ENCODE measurements at regions not wholly inside any gene's neighbourhood (a gene's known extent, or its start where the extent isn't known, plus 50 kb on each side); places are given as distances from the start of the nearest gene placed in this dataset.

GRCh38 chr12:91563011-91563765 is 380.6 kb upstream of the DCN start:
- DNase-seq (ENCODE audit: low spot score): no peak

DNA sequence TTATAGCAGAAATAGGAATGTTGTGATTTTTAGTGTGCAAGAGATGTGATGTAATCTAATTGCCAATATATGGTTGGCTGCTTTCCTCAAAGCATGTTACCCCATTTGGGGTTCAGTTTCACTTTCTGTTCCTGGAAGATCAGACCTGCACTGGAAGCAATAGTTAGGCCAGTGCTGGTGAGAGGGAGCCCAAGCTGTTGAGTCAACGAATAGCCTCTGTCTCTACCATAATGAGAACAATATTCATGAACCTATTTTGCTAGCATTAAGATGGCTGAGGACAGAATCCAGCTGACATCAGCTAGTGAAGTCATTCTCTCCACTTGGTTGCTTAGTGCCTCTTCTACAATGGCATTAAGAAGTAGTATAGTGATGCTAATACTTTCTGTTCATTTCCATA is 379.9 kb upstream of the DCN start:
- DNase-seq (ENCODE audit: low spot score): no peak

DNA sequence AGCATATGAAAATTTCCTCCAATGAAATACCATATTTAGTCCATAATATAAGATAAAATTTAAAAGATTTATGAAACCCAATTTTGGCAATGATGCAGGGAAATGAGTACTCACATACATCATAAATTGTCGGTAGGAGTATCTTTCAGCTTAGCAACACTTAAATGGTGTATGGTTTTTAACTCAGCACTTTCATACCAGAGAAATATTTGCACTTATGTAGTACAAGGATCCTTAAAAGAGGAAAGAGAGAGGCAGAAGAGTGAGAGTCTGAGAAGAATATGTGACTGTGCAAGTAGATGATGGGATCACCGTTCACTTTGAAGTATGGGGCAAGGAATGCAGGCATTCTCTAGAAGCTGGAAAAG is 379.3 kb upstream of the DCN start:
- no peak for DNase-seq (ENCODE audit: low spot score)

DNA sequence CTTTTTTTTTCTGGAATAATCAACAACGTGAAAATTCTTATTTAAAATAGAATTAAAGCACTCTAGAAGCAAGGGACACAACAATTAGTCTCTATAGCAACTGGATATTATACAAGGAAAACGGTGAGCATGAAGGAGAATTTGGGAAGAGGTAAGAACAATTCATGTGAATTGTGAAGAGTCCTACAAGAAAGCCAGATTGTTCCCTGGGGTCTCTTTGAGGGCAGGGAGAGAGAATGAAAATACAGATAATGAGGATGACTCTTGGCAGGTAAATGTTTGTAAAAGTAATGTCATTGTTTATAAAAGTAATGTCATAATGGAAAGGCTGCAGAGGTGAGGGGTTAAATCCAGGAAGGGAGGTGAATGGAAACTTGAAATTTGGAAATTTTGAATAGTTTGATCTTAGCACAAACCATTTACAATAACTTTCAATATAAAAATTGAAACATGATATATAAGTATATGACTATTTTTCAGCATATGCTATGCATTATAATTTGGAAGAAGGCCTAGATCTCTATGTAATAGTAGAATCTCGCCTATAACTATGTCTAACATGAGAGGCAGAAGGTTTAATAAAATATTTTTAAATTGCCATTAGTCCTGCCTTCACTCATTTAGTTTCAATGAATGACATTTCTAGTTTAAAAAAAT is 378.8 kb upstream of the DCN start:
- no peak for DNase-seq (ENCODE audit: low spot score)

GRCh38 chr12:91556909-91557308 is 374.3 kb upstream of the DCN start:
- DNase-seq (ENCODE audit: low spot score): no peak

- DNase-seq (ENCODE audit: low spot score): no peak
Observed at GRCh38 chr12:91555436-91556415, 373.1 kb upstream of the DCN start.

GRCh38 chr12:91551927-91552326 is 369.3 kb upstream of the DCN start:
- no peak for DNase-seq (ENCODE audit: low spot score)

DNA sequence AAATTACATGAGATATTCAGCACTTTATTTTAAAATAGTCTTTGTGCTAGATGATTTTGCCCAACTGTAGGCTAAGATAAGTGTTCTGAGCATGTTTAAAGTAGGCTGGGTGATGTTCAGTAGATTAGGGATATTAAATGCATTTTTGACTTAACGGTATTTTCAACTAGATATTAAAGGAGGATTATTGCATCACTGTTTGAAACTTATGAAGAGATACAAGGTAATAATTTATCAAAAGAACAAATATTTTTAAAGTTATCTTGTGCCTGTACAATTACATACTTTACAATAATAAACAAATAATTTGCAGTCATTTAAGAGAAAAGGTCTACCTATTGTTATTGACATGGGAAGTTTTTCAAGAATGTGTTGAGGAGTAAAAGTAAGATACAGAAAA is 368.6 kb upstream of the DCN start:
- DNase-seq (ENCODE audit: low spot score): no peak

- no peak for DNase-seq (ENCODE audit: low spot score)
Observed at GRCh38 chr12:91542666-91543065, 360.0 kb upstream of the DCN start.

DNA sequence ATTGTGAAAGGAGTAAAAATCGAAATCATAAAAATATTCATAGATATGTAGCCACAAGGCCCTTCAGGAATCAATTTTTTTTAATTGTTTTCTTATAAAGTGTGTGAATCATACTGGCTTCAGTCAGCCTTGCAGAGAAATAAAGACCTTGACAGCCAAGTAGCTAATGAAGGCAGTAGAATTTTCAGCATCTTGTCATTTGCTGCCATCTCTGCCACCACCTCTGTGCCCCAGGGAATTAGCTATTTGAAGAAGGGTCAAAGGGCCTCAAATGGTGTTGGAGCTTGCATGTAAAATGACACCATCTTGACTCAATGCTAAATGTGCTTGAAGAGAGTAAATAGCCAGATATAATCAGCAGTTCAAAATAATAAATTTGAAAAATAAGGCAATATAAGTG is 359.4 kb upstream of the DCN start:
- no peak for DNase-seq (ENCODE audit: low spot score)

DNA sequence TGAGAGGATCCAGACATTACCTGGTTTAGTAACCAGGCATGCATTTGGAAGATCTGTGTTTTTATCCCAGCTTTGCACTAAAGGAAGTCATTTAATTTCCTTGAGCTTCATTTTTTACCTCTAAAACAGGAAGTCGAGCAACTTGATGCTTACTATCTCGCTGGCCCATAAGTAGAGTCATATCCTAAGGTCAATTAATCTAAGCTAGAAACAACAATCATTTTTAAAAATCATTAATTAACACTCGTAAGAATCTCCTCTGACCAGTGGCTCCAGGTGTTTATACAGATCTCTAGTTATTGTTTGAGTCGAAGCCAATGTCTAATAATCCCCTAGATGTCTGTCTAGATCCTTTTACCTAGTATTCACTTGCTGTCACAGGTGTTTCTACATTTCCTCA is 355.8 kb upstream of the DCN start:
- no peak for DNase-seq (ENCODE audit: low spot score)

GRCh38 chr12:91533366-91533765 is 350.7 kb upstream of the DCN start:
- DNase-seq (ENCODE audit: low spot score): no peak

GRCh38 chr12:91529829-91530228 is 347.2 kb upstream of the DCN start:
- no peak for DNase-seq (ENCODE audit: low spot score)

GRCh38 chr12:91523831-91524230 is 341.2 kb upstream of the DCN start:
- no peak for DNase-seq (ENCODE audit: low spot score)

- DNase-seq (ENCODE audit: low spot score): no peak
Observed at GRCh38 chr12:91516695-91517047, 334.1 kb upstream of the DCN start.

DNA sequence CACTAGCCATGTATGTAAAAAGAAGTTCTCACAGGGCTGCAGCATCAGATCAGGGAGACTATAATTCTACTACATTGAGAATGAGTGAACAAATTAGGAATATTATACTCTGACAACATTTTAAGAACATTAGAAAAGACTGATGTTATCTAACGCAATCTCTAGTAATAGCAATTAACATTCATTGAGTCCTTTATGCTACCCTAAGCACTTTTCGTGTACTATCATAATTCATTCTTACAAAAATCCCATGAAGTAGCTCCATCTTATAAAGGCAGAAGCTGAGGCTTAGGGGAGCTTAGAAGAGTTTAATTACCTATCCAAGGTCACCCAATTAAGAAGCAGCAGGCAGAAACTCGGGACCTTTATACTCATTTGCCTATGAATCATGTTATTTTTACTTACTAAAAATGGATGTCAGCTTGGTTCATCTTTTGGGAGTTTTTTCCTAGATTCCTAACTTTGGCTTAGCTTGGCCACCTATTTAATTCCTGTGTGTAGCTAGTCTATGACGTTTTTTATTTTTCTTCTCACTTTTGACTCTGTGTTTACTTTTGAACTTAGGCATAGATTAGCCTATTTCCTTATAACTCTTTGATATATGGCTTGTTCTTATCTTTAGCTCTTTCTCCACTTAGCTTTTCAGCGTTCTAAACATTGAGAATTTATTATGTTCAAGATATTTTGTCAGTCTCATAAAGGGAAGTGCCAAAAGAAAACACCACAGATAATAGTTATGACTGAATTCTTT is 333.5 kb upstream of the DCN start:
- no peak for DNase-seq (ENCODE audit: low spot score)

GRCh38 chr12:91513313-91513712 is 330.7 kb upstream of the DCN start:
- DNase-seq (ENCODE audit: low spot score): no peak

DNA sequence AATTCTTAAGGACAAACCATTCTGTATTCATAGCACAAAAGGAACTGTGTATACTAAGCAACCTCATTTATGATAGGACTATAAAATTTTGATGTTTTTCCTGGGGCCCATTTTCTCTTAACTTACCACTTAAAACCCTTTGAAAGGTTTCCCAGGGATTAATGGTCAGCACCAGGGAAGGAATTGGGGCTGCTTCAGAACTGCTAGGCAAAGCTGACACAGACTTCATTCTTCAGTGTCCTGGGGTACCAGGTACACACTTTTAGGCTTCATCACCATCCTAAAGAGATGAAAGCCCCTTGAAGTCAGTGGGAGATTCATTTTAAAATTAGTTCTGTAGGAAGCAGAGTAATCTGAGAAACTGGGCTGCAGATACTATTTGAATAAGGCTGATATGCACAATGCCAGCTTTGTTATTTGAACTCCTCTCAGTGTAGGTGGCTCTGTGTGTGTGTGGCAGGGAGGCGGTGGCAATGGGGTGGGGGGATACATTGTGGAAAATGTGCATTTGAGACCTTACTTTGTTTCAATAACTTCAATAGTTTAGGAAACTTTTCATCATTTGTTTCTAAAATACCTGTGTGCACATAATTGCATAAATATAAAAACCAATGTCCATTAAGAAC is 329.3 kb upstream of the DCN start:
- DNase-seq (ENCODE audit: low spot score): no peak

DNA sequence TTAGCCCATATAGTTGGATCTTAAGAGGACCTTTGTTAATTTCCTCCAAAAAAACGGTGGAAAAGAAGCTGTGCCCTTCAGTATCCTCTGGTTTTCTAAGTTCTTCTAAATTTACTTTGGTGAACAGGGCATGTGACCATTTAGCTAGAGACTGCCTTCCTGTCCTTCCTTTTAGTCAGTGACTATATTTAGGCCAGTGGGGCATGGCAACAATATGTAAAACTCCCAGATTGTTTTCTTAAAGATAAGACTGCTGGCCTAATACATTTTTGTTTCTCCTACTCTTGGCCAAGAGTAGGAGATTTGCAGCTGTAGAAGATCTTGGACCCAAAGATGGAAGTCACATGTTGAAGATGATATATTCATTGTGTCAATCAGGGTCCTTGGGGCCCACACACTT is 325.1 kb upstream of the DCN start:
- DNase-seq (ENCODE audit: low spot score): no peak

DNA sequence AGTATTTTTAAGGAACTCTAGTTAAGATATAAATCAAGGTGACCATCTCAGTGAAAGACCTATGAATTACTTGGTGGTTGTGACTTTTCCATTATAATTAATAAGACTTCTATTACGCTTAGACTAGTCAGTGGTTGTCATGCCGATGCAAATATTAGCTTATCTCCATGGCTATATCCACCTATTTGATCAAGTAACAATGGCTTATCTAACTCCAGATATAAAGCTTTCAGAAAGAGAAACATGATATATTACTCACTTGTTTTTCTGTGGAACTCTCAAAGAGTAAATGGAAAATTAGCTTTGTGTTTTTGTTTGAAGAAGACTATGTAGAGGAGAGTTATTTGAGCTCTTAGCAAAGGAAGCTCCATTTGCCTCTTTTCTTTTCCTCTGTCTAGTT is 323.8 kb upstream of the DCN start:
- DNase-seq (ENCODE audit: low spot score): no peak

DNA sequence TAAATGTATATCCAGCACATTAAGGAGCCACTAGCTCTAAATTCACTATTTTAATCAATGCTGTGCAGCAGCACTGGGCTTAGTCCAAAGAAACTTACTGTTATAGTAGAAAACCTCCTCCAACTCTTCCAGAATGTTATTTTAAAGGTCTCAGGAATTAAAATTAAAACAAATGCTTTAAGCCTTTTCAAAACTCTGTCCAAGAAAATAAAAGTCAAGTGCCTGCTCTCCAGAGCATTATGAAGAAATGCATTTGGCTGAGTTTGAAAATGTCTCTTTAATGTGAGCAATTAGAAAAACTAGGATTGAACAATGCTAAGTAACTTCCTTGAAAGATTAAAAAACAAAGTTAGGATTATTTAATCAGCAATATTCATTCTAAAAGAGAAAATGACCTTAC is 322.4 kb upstream of the DCN start:
- no peak for DNase-seq (ENCODE audit: low spot score)

Data from mesenteric fat pad (tissue), 1 donor.